CD4-positive, alpha-beta T cell (primary cell): ENCODE measurements at regions not wholly inside any gene's neighbourhood (a gene's known extent, or its start where the extent isn't known, plus 50 kb on each side); places are given as distances from the start of the nearest gene placed in this dataset.

Experiments
- ATAC-seq: fragments of 200-7000 bp; cut with Tn5 transposase; one replicate; pipeline ENCODE4 v1.10.0; 2022; ENCODE audit warnings: mild to moderate bottlenecking; ENCODE audit not compliant: poor library complexity
- CTCF ChIA-PET: fragments of 350-600 bp; sonication (Branson Sonifier 250); formaldehyde crosslinking; loops from one replicate; lab custom pipeline; 2021; ENCODE audit warnings: antibody characterized with exemption, inconsistent platforms; lab: Charles Lee
- POLR2A ChIA-PET: fragments of 350-600 bp; sonication (Branson Sonifier 250); formaldehyde crosslinking; loops from one replicate; lab custom pipeline; 2021; ENCODE audit warnings: antibody characterized with exemption, inconsistent platforms; lab: Charles Lee
- DNase-seq, 14 experiments: peaks; one replicate each; pipeline ENCODE4 v3.0.0-alpha.2; 2013 to 2020; ENCODE audit warnings: mixed read lengths in 2 of 14
- H3K27ac ChIP-seq, 2 donors: one replicate each; pipeline versions ENCODE4 v1.5.1 to v1.7.0; 2013; ENCODE audit warnings: low read length in 2 of 2, low read depth in 1 of 2, mild to moderate bottlenecking in 1 of 2
- H3K27me3 ChIP-seq, 2 experiments: 1 replicate in 1 of 2; 2 replicates in 1 of 2; pipeline versions ENCODE4 v1.6.1 to v1.7.0; 2013; ENCODE audit warnings: low read length in 2 of 2, control low read depth in 1 of 2, mild to moderate bottlenecking in 1 of 2, moderate library complexity in 1 of 2; ENCODE audit not compliant: insufficient read depth in 2 of 2, control insufficient read depth in 1 of 2
- H3K36me3 ChIP-seq: one replicate; pipeline ENCODE4 v1.6.1; 2013; ENCODE audit warnings: low read length, control low read depth; ENCODE audit not compliant: insufficient read depth
- H3K4me1 ChIP-seq: one replicate; pipeline ENCODE4 v1.6.1; 2013; ENCODE audit warnings: low read length, control low read depth; ENCODE audit not compliant: insufficient read depth
- H3K4me3 ChIP-seq: one replicate; pipeline ENCODE4 v1.5.1; 2013; ENCODE audit warnings: mild to moderate bottlenecking, low read length, moderate library complexity
- H3K9me3 ChIP-seq, 2 experiments: 1 replicate in 1 of 2; 2 replicates in 1 of 2; pipeline versions ENCODE4 v1.6.1 to v1.7.0; 2013; ENCODE audit warnings: low read length in 2 of 2, mild to moderate bottlenecking in 2 of 2, control low read depth in 1 of 2, moderate library complexity in 1 of 2; ENCODE audit not compliant: control insufficient read depth in 1 of 2, insufficient read depth in 1 of 2
- H3K27ac Mint-ChIP-seq: one replicate; pipeline ENCODE4 v1.8.0; 2020; ENCODE audit warnings: mixed read lengths
- H3K27me3 Mint-ChIP-seq: one replicate; pipeline ENCODE4 v1.8.0; 2021; ENCODE audit warnings: mixed read lengths
- H3K36me3 Mint-ChIP-seq: one replicate; pipeline ENCODE4 v1.8.0; 2021; ENCODE audit warnings: low read depth, mixed read lengths
- H3K4me1 Mint-ChIP-seq: one replicate; pipeline ENCODE4 v1.8.0; 2021; ENCODE audit warnings: low read depth, mixed read lengths
- H3K4me3 Mint-ChIP-seq: one replicate; pipeline ENCODE4 v1.8.0; 2020; ENCODE audit warnings: mild to moderate bottlenecking, mixed read lengths
- H3K9me3 Mint-ChIP-seq: one replicate; pipeline ENCODE4 v1.8.0; 2020; ENCODE audit warnings: mixed read lengths
- CTCF ChIP-seq: fragments of 200-600 bp; IDR thresholded peaks from one replicate; pipeline ENCODE4 v1.8.0; 2022; ENCODE audit warnings: antibody characterized with exemption, mild to moderate bottlenecking
- intact Hi-C, 2 experiments: fragments of 100-400 bp; cut with DNase I in 1 of 2; cut with micrococcal nuclease in 1 of 2; formaldehyde crosslinking; loops; one replicate each; pipeline versions ENCODE4 v1.15.1 to v1.9.0; 2023 to 2025; cut with DNase I, micrococcal nuclease

DNA sequence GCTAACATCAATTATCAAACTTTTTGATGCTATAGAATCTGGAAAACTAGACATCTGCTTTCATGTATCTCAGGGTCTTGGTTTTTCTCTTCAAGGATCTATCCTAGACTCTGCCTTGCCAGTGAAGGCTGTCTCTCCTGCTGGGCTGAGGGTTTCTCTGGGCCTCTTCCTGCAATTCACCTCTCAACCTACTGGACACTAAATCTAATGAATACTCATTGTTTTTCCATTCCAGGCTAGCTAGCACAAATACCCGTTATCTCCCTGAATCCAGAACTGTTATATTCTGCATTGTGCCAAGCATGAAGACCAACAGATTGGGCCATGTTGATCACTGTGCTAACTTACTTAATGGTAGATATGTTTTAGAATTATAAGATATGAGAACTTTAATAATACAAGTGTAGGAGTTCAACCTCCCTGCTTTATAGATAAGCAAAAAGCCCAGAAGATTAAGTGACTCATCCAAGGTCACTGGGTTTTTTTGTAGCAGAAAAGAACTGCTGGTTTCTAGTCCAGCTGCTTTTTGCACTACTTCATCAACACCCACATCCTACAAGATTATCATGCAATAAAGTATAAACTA is 56.5 kb upstream of the RNF38 start:
- peak overlapping the region; percentile 89 for H3K27ac Mint-ChIP-seq
- intact Hi-C loops: loop anchor here in 1 of 2 experiments (5.0 kb wide), 1 partner anchor 51 kb away; no protein-coding TSS in a partner anchor
- peaks cover 3% of the 10 kb centered on the region for H3K36me3 ChIP-seq
- H3K36me3 Mint-ChIP-seq: peaks cover 6% of the 10 kb centered on the region
- H3K4me3 ChIP-seq: no peak overlapping the region
- no peaks in the 10 kb centered on the region for H3K9me3 Mint-ChIP-seq
- no peaks in the 10 kb centered on the region for H3K9me3 ChIP-seq
- no peaks in the 10 kb centered on the region for H3K27me3 ChIP-seq
- ATAC-seq: no peak
- no peak overlapping the region for H3K4me3 Mint-ChIP-seq
- ChIA-PET CTCF (interaction anchor here (1.6 to 2.9 kb wide), 3 partner anchors 10 to 49 kb away, joined by 3 to 9 read pairs (median 9); no protein-coding TSS in a partner anchor), POLR2A (interaction anchor here (0.8 to 2.4 kb wide), 5 partner anchors 9 to 56 kb away, joined by 3 to 9 read pairs (median 4); partner anchors contain the start of gene RNF38)
- H3K27me3 Mint-ChIP-seq: no peaks in the 10 kb centered on the region
- TF ChIP-seq CTCF: no peak
- peaks cover 50% of the 10 kb centered on the region for H3K4me1 ChIP-seq
- peak overlapping the region in 1 of 2 donors; percentile 18 for H3K27ac ChIP-seq
- H3K4me1 Mint-ChIP-seq: peaks cover 55% of the 10 kb centered on the region
- no peak for DNase-seq

GRCh38 chr9:36451949-36452348 is 51.9 kb upstream of the RNF38 start:
- H3K9me3 Mint-ChIP-seq: no peaks in the 10 kb centered on the region
- H3K4me1 Mint-ChIP-seq: peaks cover 34% of the 10 kb centered on the region
- Histone ChIP-seq H3K36me3 (peaks cover 3% of the 10 kb centered on the region), H3K4me3 (no peak overlapping the region), H3K9me3 (no peaks in the 10 kb centered on the region), H3K27me3 (no peaks in the 10 kb centered on the region), H3K27ac (no peak overlapping the region), H3K4me1 (peaks cover 31% of the 10 kb centered on the region)
- DNase-seq (no peak), ATAC-seq (no peak)
- intact Hi-C loops: no loop called here
- CTCF ChIA-PET: interaction anchor here (0.9 to 2.5 kb wide), 2 partner anchors 32 to 45 kb away, joined by 3 to 12 read pairs; no protein-coding TSS in a partner anchor
- TF ChIP-seq CTCF: no peak
- no peak overlapping the region for H3K4me3 Mint-ChIP-seq
- H3K27me3 Mint-ChIP-seq: no peaks in the 10 kb centered on the region
- POLR2A ChIA-PET: interaction anchor here (0.6 to 1.4 kb wide), 4 partner anchors 10 to 45 kb away, joined by 4 read pairs; no protein-coding TSS in a partner anchor
- no peaks in the 10 kb centered on the region for H3K36me3 Mint-ChIP-seq
- no peak overlapping the region for H3K27ac Mint-ChIP-seq

DNA sequence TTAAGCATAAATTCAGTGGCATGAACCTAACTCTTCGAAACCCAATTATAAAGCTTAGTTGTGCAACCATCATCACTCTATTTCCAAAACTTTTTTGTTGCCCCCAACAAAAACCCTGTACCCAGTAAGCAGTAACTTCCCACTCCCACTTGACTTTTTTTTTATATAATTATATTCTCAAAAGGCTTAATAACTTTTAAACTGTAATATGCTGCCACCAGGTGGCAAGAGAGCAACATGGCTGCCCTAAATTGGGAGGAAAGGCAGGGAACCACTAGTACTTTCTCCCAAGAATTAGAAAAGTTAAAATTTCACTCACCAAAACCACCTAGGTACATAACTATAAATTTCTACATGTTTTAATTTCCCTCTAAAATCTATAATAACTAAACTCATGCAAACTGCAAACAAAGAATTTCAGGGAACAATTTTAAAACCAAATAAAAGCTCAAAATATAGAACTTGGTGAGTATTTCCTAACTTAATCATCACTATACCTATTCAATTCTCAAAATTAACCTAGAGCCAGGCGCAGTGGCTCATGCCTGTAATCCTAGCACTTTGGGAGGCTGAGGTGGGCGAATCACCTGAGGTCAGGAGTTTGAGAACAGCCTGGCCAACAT is 50.2 kb upstream of the RNF38 start:
- H3K4me3 ChIP-seq: no peak overlapping the region
- peaks cover 13% of the 10 kb centered on the region for H3K4me1 ChIP-seq
- peak; percentile 80 for TF ChIP-seq CTCF
- H3K27ac Mint-ChIP-seq: no peak overlapping the region
- H3K36me3 Mint-ChIP-seq: peaks cover 8% of the 10 kb centered on the region
- no peaks in the 10 kb centered on the region for H3K9me3 ChIP-seq
- peaks cover 35% of the 10 kb centered on the region for H3K4me1 Mint-ChIP-seq
- no peak overlapping the region for H3K27ac ChIP-seq
- ChIA-PET POLR2A (interaction anchor here (0.9 to 1.2 kb wide), 2 partner anchors 36 to 38 kb away, joined by 3 to 7 read pairs; no protein-coding TSS in a partner anchor), CTCF (interaction anchor here (0.7 to 2.5 kb wide), 3 partner anchors 14 to 43 kb away, joined by 3 to 12 read pairs (median 4); no protein-coding TSS in a partner anchor)
- H3K36me3 ChIP-seq: peaks cover 3% of the 10 kb centered on the region
- H3K27me3 Mint-ChIP-seq: no peaks in the 10 kb centered on the region
- intact Hi-C loops: loop anchor here (1.0 kb wide), 2 partner anchors 43 to 106 kb away; no protein-coding TSS in a partner anchor
- no peaks in the 10 kb centered on the region for H3K27me3 ChIP-seq
- no peaks in the 10 kb centered on the region for H3K9me3 Mint-ChIP-seq
- H3K4me3 Mint-ChIP-seq: no peak overlapping the region
- ATAC-seq (no peak), DNase-seq (peak in 7 of 14 experiments; percentile 4 to 66 (median 52))
